ENCODE measurements at regions not wholly inside any gene's neighbourhood (a gene's known extent, or its start where the extent isn't known, plus 50 kb on each side); places are given as distances from the start of the nearest gene placed in this dataset.

DNA sequence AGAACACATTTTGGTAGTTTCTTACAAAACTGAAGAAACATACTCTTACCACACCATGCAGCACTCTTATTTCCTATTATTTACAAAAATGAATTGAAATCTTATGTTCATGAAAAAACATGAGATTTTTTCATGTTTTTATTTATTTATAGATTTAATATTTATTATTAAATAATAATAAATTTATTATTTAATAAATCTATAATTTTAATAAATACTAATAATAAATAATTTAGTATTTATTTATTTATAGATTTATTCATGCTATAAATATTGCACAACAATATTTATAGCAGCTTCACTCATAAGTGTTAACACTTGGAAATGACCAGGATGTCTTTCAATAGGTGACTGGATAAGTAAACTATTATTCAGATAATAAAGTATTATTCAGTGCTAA lies 91.6 kb upstream of the CPXCR1 start:
- no peak overlapping the region for H3K9ac ChIP-seq (ENCODE audit: low read length)
- H3K36me3 ChIP-seq (ENCODE audit: control insufficient read depth, insufficient read depth, low read length): no peaks in the 10 kb centered on the region
- no peaks in the 10 kb centered on the region for H3K4me1 ChIP-seq (ENCODE audit: control insufficient read depth, insufficient read depth, low read length)
- no peaks in the 10 kb centered on the region for H3K27me3 ChIP-seq (ENCODE audit: control insufficient read depth, insufficient read depth, low read length)
- no peak overlapping the region for H3K4me3 ChIP-seq (ENCODE audit: low read depth, low read length)
- 0 out of 2 replicates have a peak, but pooled peaks cover 3% of the 10 kb centered on the region for H3K9me3 ChIP-seq (ENCODE audit: control insufficient read depth, insufficient read depth, low read depth, low read length)
- no peak overlapping the region for H3K27ac ChIP-seq (ENCODE audit: low read depth, low read length)

DNA sequence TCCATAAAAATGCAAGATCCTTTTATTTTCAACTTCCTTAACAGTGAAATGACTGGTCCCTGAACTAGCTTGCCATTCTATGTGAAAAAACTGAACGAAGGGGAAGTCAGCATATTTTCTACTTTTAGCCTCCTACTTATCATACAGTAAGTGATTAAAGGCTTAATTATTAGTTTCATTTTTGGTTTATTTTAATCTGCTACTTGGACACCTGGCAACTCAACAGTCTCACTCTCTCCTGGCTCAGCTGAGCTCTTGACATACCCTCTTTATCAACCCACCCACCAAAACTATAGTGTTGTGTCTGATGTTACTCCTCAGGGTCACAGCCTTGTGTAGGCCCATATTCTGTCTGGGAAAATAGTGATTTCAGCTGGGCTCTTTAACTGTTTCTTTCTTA lies 86.2 kb upstream of the CPXCR1 start:
- Histone ChIP-seq H3K9me3 (ENCODE audit: control insufficient read depth, insufficient read depth, low read depth, low read length) (0 out of 2 replicates have a peak, but pooled peaks cover 3% of the 10 kb centered on the region), H3K9ac (ENCODE audit: low read length) (no peak overlapping the region), H3K27ac (ENCODE audit: low read depth, low read length) (no peak overlapping the region), H3K27me3 (ENCODE audit: control insufficient read depth, insufficient read depth, low read length) (no peaks in the 10 kb centered on the region), H3K4me1 (ENCODE audit: control insufficient read depth, insufficient read depth, low read length) (no peaks in the 10 kb centered on the region), H3K36me3 (ENCODE audit: control insufficient read depth, insufficient read depth, low read length) (no peaks in the 10 kb centered on the region), H3K4me3 (ENCODE audit: low read depth, low read length) (no peak overlapping the region)

DNA sequence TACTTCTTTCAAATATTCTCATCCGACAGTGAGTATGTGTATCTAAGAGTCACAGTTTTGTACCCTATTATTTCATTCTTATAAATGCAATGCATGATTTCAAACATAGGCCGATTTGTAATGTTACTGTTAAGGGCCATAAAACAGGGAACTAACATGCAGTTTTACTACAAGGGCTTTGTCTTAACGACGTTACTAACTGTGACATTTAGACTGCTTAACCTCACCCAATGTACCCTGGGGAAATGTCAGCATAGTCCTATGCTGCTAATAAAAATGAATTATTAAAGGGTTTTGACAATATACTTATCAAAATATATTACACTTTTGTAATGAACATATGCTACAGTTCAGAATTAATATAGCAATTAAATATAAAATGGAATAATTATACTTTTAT lies 74.8 kb upstream of the CPXCR1 start:
- no peak overlapping the region for H3K27ac ChIP-seq (ENCODE audit: low read depth, low read length)
- H3K27me3 ChIP-seq (ENCODE audit: control insufficient read depth, insufficient read depth, low read length): no peaks in the 10 kb centered on the region
- H3K4me3 ChIP-seq (ENCODE audit: low read depth, low read length): no peak overlapping the region
- H3K36me3 ChIP-seq (ENCODE audit: control insufficient read depth, insufficient read depth, low read length): no peaks in the 10 kb centered on the region
- H3K9me3 ChIP-seq (ENCODE audit: control insufficient read depth, insufficient read depth, low read depth, low read length): peaks cover 7% of the 10 kb centered on the region
- H3K9ac ChIP-seq (ENCODE audit: low read length): no peak overlapping the region
- H3K4me1 ChIP-seq (ENCODE audit: control insufficient read depth, insufficient read depth, low read length): no peaks in the 10 kb centered on the region

Measured in HUES6 (cell line).